OCI-LY3 (cell line): ENCODE measurements at regions not wholly inside any gene's neighbourhood (a gene's known extent, or its start where the extent isn't known, plus 50 kb on each side); places are given as distances from the start of the nearest gene placed in this dataset.

Source experiments
- EZH2phosphoT487 ChIP-seq: fragments of 200-600 bp; shearing (Covaris generic); IDR thresholded peaks from 2 replicates; pipeline ENCODE4 v1.6.1; 2018; ENCODE audit warnings: antibody characterized with exemption, mixed run types, low read depth
- TF ChIP-seq, protein P1 (sequence below): fragments of 200-600, 300-600 bp; sonication (generic); IDR thresholded peaks from 2 replicates; pipeline ENCODE4 v1.5.1; 2014; ENCODE audit warnings: antibody characterized with exemption, low read length, low read depth

GRCh38 chr13:53138376-53139036 is 109.9 kb downstream of the OLFM4 start:
- TF ChIP-seq EZH2phosphoT487: no peak
- TF ChIP-seq, protein P1, sequence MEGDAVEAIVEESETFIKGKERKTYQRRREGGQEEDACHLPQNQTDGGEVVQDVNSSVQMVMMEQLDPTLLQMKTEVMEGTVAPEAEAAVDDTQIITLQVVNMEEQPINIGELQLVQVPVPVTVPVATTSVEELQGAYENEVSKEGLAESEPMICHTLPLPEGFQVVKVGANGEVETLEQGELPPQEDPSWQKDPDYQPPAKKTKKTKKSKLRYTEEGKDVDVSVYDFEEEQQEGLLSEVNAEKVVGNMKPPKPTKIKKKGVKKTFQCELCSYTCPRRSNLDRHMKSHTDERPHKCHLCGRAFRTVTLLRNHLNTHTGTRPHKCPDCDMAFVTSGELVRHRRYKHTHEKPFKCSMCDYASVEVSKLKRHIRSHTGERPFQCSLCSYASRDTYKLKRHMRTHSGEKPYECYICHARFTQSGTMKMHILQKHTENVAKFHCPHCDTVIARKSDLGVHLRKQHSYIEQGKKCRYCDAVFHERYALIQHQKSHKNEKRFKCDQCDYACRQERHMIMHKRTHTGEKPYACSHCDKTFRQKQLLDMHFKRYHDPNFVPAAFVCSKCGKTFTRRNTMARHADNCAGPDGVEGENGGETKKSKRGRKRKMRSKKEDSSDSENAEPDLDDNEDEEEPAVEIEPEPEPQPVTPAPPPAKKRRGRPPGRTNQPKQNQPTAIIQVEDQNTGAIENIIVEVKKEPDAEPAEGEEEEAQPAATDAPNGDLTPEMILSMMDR: no peak
